Peyer's patch (tissue), 4 donors: ENCODE measurements at regions not wholly inside any gene's neighbourhood (a gene's known extent, or its start where the extent isn't known, plus 50 kb on each side); places are given as distances from the start of the nearest gene placed in this dataset.

Experiments
- CTCF ChIP-seq, 6 experiments: fragments of 450-650 bp in 4 of 6; fragments of 200-600 bp in 2 of 6; sonication (generic) in 1 of 6; IDR thresholded peaks; one replicate each; pipeline ENCODE4 v1.5.1; 2017 to 2019; ENCODE audit warnings: antibody characterized with exemption in 6 of 6, mild to moderate bottlenecking in 3 of 6, moderate library complexity in 1 of 6
- POLR2A ChIP-seq, 2 donors: fragments of 450-650 bp; IDR thresholded peaks; one replicate each; pipeline ENCODE4 v1.5.1; 2017; ENCODE audit warnings: antibody characterized with exemption in 2 of 2, mild to moderate bottlenecking in 2 of 2, moderate library complexity in 2 of 2

- TF ChIP-seq CTCF (IDR thresholded peaks at IDR 0.05) (no peak), POLR2A (IDR thresholded peaks at IDR 0.05) (no peak)
Observed at GRCh38 chr15:35756623-35757022, 210.7 kb upstream of the DPH6 start.
